HG03378 (cell line): ENCODE measurements at regions not wholly inside any gene's neighbourhood (a gene's known extent, or its start where the extent isn't known, plus 50 kb on each side); places are given as distances from the start of the nearest gene placed in this dataset.
A peak's percentile ranks its signal among the peaks of the same experiment; 100 is the strongest.
"Not testable (repeated sequence)": the region's sequence is repeated elsewhere in the genome, so short reads cannot be mapped to it uniquely, and the experiment has no call there.

ENCODE experiments used
- ATAC-seq: cut with Tn5 transposase; IDR thresholded peaks from one replicate; pipeline ENCODE4 v1.9.1; 2021; ENCODE audit warnings: mild to moderate bottlenecking, moderate library complexity; ENCODE audit not compliant: unreplicated experiment

- no peak for ATAC-seq
Measured at GRCh38 chr5:110869927-110870326, 131.1 kb downstream of the SLC25A46 start.

DNA sequence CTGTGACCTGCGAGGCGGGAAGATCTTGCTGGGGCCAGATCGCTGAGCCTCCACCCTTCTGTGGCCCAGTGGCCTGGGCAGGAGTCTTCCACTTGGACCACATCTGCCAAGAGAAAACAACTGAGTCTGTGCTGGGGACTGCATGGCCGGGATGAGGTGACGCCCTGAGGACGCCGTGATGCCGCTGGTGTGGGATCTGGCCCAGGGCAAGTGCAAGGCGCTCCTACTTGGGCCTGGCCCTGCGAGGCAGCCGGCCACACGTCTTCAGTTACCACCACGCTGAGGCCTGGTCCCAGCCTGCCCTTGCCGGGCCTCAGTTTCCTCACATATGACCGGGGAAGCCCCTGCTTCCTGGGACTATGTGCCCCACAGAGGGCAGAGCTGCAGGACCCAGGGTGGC lies 133.4 kb downstream of the SLC25A46 start:
- no peak for ATAC-seq

DNA sequence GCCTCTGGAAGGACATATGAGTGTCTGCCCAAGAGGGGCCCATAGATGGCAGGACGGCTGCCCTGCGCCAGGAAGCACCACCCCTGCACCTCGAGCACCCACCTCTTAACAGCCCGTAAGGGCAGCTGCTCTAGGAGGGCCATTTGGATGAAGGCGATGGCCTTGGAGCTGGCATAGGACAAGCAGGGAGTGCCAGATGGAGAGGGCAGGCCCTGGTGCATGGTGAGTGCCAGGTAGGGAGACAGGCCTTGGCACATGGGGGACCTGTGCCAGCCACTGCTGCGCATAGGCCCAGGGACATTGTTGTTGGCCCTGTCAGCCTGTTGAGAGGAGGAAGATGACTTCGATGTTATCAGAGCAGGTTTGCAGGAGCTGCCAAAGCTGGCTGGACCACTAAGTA lies 134.2 kb downstream of the SLC25A46 start:
- ATAC-seq, result no peak

DNA sequence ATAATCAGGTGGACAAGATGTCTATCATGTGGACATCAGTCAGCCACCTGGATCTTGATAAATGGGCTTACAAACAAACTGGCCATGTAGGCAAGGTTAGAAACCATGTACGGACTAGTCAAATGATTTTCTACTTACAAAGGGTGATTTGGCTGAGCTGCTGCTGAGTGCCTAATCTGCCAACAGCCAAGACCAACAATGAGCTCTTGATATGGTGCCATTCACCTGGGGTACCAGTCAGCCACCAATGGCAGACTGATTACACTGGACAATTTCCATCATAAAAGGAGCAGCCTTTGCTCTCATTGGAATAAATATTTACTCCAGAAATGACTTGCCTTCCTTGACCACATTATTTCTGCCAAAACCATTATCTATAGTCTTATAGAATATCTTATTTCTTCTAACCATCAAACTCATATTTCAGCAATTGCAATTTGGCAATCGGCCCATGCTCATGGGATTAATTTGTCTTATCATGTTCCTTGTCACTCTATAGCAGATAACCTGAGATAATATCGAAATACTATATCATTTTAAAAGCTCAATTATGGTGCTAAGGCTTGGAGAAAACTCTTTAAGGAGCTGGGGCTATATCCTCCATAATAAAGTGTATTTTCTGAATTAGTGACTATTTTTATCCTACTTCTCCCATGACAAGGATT lies 135.1 kb downstream of the SLC25A46 start:
- no peak for ATAC-seq

GRCh38 chr5:110875115-110875514 lies 136.3 kb downstream of the SLC25A46 start:
- ATAC-seq, result not testable (repeated sequence)

DNA sequence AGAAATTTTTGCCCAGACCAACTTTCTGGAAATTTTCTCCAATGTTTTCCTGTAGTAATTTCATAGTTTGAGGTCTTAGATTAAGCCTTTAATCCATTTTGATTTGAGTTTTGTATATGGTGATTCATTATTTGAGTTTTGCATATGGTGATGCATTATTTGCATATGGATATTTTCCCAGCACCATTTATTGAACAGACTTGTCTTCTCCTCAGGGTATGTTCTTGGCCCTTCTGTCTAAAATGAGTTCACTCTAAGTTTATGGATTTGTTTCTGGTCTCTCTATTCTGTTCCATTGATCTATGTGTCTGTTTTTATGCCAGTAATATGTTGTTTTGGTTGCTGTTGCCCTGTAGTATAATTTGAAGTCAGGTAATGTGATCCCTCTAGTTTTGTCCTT lies 139.3 kb downstream of the SLC25A46 start:
- ATAC-seq, result no peak

GRCh38 chr5:110879675-110880074 lies 140.9 kb downstream of the SLC25A46 start:
- no peak for ATAC-seq

- ATAC-seq, result no peak
Measured at GRCh38 chr5:110880413-110880812, 141.6 kb downstream of the SLC25A46 start.

GRCh38 chr5:110884005-110884404 lies 145.2 kb downstream of the SLC25A46 start:
- ATAC-seq, result no peak

DNA sequence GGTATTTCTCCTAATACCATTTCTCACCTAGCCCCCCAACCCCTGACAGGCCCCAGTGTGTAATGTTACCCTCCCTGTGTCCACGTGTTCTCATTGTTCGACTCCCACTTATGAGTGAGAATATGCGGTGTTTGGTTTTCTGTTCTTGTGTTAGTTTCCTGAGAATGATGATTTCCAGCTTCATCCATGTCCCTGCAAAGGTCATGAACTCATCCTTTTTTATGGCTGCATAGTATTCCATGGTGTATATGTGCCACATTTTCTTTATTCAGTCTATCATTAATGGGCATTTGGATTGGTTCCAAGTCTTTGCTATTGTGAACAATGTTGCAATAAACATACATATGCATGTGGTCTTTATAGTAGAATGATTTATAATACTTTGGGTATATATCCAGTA lies 148.4 kb downstream of the SLC25A46 start:
- not testable (repeated sequence) for ATAC-seq

GRCh38 chr5:110893854-110894483 lies 155.2 kb downstream of the SLC25A46 start:
- ATAC-seq, result not testable (repeated sequence)

DNA sequence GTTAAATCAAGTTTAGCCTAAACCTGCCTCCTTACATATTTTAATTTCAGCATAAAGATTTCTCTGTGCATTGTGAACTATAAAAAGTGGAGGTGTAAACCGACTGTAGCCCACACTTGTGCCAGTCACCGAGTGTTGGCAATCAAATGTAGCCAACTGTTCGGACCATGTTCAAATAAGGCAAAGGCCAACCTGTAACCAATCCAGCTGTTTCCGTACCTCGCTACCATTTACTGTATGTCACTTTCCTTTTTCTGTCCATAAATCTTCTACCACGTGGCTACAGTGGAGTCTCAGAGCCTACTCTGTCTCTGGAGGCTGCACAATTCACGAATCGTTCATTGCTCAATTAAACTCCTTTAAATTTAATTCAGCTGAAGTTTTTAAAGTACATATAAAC lies 156.0 kb downstream of the SLC25A46 start:
- no peak for ATAC-seq

GRCh38 chr5:110896901-110897300 lies 158.1 kb downstream of the SLC25A46 start:
- no peak for ATAC-seq

- peak; percentile 78 for ATAC-seq
Measured at GRCh38 chr5:110899566-110900412, 161.0 kb downstream of the SLC25A46 start.

DNA sequence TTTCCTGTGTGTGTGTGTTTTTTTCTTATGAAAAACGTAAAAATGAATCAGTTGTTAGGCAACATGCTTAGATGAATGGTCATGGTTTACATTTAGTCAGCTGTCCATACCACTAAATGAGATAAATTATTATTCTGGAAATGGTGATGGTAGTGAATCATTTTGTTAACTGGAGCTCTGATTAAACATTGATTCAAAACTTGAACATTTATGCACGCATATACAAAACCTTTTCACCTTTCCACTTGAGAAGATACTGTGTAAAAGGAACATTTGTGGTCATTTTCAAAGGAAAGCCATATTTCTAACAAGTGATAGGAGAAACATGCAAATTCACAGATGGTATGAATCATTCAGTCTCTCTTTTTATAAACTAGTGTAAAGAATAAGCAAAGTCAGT lies 162.0 kb downstream of the SLC25A46 start:
- ATAC-seq, result no peak

DNA sequence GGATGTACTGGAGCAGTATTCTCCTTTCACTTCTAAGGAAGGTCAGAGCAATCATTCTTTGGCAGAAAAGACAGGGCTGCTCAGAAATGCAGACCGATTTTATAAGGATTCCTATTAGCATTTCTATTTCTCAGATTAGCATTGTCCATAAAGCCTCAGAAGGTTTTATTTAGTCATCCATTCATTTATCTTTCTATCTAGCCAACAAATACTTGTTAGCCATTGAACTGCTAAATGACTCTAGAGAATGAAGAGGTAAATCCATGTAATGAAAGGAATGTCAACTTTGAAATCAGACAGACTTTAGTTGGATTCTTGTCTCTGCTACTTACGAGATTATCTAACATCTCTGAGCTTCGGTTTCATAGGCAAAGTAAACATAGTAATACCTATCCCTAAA lies 165.2 kb downstream of the SLC25A46 start:
- no peak for ATAC-seq

DNA sequence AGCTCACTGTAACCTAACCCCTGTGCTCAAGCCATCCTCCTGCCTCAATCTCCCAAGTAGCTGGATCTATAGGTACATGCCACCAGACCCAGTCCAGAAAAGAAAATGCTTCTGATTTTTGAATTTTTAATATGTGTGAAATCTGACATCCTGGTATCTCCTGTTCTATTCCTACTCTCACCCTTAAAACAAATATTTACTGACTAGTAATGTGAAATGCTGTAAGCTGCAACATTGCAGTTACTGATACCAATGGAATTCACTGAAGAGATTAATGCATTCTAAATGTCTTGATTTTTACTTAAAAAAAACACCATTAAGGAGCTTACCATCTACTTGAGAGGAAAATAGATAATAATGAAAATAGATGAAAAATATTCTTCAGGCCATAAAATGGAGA lies 162.7 kb upstream of the TSLP start:
- no peak for ATAC-seq

DNA sequence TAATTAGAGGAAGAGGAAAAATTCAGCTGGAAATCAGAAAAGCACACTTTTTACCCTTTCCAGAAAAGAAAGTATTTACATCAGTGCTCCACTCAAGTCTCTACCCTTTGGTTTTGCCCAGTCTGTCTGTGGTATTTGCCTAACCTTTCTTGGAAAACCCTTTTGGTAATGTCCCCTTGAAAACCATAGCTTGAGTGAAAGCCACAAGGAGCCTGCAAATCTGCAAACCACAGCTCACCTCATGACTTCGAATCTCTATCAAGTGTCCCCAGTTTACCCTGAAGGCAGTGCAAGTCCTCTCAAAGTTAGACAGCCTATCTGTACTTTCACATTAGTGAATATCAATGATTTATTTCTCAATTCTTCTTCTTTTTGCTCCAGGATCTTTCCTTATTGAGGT lies 162.1 kb upstream of the TSLP start:
- no peak for ATAC-seq

GRCh38 chr5:110909950-110910349 lies 161.6 kb upstream of the TSLP start:
- ATAC-seq, result no peak

DNA sequence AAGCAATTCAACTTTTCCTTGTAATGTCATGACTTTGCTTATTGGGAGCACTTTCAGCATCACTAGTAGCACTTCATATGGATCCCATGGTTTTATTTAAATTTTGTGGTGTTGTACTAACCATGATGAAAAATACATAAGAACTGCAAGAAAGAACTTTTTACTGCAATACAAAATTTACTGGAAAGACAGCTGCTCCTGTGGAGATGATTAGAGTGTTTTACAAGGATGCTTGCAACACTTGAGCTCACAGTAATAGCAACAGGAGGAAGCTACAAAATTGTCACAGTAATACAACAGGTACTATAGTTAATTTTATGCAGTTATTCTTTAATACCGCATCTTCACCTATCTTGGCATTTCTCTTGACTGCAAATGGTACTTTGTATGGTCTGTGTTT lies 158.3 kb upstream of the TSLP start:
- ATAC-seq, result no peak

GRCh38 chr5:110916381-110917049 lies 155.0 kb upstream of the TSLP start:
- no peak for ATAC-seq
